GM12878 (cell line): ENCODE measurements at regions not wholly inside any gene's neighbourhood (a gene's known extent, or its start where the extent isn't known, plus 50 kb on each side); places are given as distances from the start of the nearest gene placed in this dataset.

Experiments used
- ATAC-seq: fragments of 200-7000 bp; cut with Tn5 transposase; 3 replicates; pipeline ENCODE4 v1.9.1; 2020; ENCODE audit warnings: mild to moderate bottlenecking, moderate library complexity
- BruUV-seq: library from RNA; stranded (reverse); fragments of 400-500 nt; replicated peaks from 2 replicates; lab custom pipeline; 2021; lab: Mats Ljungman, UMichigan
- CTCF ChIA-PET: fragments of 300-600 bp; sonication (Branson Sonifier 250); formaldehyde crosslinking; extraction: SDS; loops from one replicate; lab custom pipeline; 2021; ENCODE audit warnings: inconsistent platforms; lab: Yijun Ruan, JAX
- POLR2A ChIA-PET: fragments of 350-600 bp; formaldehyde crosslinking; extraction: SDS; loops from one replicate; lab custom pipeline; 2021; ENCODE audit warnings: inconsistent platforms; lab: Charles Lee
- RAD21 ChIA-PET: fragments of 300-600 bp; sonication (Branson Sonifier 250); formaldehyde crosslinking; loops from one replicate; lab custom pipeline; 2023; ENCODE audit warnings: antibody characterized with exemption; ENCODE audit not compliant: unreplicated experiment; lab: Charles Lee
- SMC1A ChIA-PET: fragments of 300-600 bp; sonication (Branson Sonifier 250); formaldehyde crosslinking; loops from one replicate; lab custom pipeline; 2023; ENCODE audit not compliant: unreplicated experiment, uncharacterized antibody; lab: Charles Lee
- DNase-seq: peaks from one replicate; pipeline ENCODE4 v3.0.0-alpha.2; 2011; ENCODE audit warnings: low read depth, low spot score
- FAIRE-seq: peaks from 3 replicates; lab custom pipeline; 2011; peaks lifted over from hg19 to GRCh38; lab: Jason Lieb, UNC
- H2AFZ ChIP-seq: 2 replicates; pipeline ENCODE4 v1.6.0; 2011; ENCODE audit warnings: low read depth, low read length, control low read depth; ENCODE audit not compliant: control insufficient read depth
- H3K27ac ChIP-seq: 2 replicates; pipeline ENCODE4 v1.5.1; 2011; ENCODE audit warnings: control low read depth; ENCODE audit not compliant: control insufficient read depth, insufficient read depth
- H3K27me3 ChIP-seq, 2 experiments: replicated peaks in 1 of 2; 2 replicates each; pipeline versions ENCODE4 v1.6.0 to v1.6.1; 2011; ENCODE audit warnings: low read length in 1 of 2; ENCODE audit not compliant: control insufficient read depth in 2 of 2, insufficient read depth in 2 of 2
- H3K36me3 ChIP-seq, 2 experiments: 2 replicates each; pipeline ENCODE4 v1.5.1; 2011; ENCODE audit warnings: low read length in 1 of 2; ENCODE audit not compliant: control insufficient read depth in 2 of 2, insufficient read depth in 2 of 2
- H3K4me1 ChIP-seq: 2 replicates; pipeline ENCODE4 v1.6.1; 2011; ENCODE audit warnings: mild to moderate bottlenecking, low read length, moderate library complexity, mixed read lengths; ENCODE audit not compliant: control insufficient read depth, insufficient read depth
- H3K4me2 ChIP-seq: 2 replicates; pipeline ENCODE4 v1.6.0; 2011; ENCODE audit warnings: control low read depth; ENCODE audit not compliant: control insufficient read depth, insufficient read depth
- H3K4me3 ChIP-seq: fragments of 200-600 bp; sonication (generic); 2 replicates; pipeline ENCODE4 v1.5.1; 2016
- H3K79me2 ChIP-seq: 2 replicates; pipeline ENCODE4 v1.6.0; 2011; ENCODE audit warnings: low read length; ENCODE audit not compliant: control insufficient read depth, insufficient read depth
- H3K9ac ChIP-seq: 2 replicates; pipeline ENCODE4 v1.8.0; 2011; ENCODE audit warnings: low read length, control low read depth, mixed read lengths; ENCODE audit not compliant: control insufficient read depth, insufficient read depth
- H3K9me3 ChIP-seq: replicated peaks from 3 replicates; pipeline ENCODE4 v1.5.1; 2011; ENCODE audit warnings: mild to moderate bottlenecking, low read length; ENCODE audit not compliant: control insufficient read depth, insufficient read depth
- H4K20me1 ChIP-seq: 2 replicates; pipeline ENCODE4 v1.6.0; 2011; ENCODE audit not compliant: control insufficient read depth, insufficient read depth
- BMI1 ChIP-seq: fragments of 450-650 bp; IDR thresholded peaks from 2 replicates; pipeline ENCODE4 v1.6.1; 2016; ENCODE audit warnings: mild to moderate bottlenecking, moderate library complexity, borderline replicate concordance
- CBX3 ChIP-seq: fragments of 200-600 bp; sonication (generic); IDR thresholded peaks from 2 replicates; pipeline ENCODE4 v1.6.1; 2016; ENCODE audit warnings: low read depth, borderline replicate concordance
- CUX1 ChIP-seq: IDR thresholded peaks from 2 replicates; pipeline ENCODE4 v1.6.1; 2012; ENCODE audit warnings: improper control_type of control experiment, low read depth, low read length; ENCODE audit not compliant: insufficient replicate concordance
- EZH2 ChIP-seq: IDR thresholded peaks from 2 replicates; pipeline ENCODE4 v1.6.1; 2012; ENCODE audit warnings: low read depth, mild to moderate bottlenecking, control low read depth, inconsistent platforms, low read length, borderline replicate concordance; ENCODE audit not compliant: control insufficient read depth
- FOXK2 ChIP-seq: fragments of 450-650 bp; IDR thresholded peaks from 2 replicates; pipeline ENCODE4 v1.6.1; 2017; ENCODE audit warnings: mild to moderate bottlenecking, moderate library complexity
- IRF4 ChIP-seq: IDR thresholded peaks from 2 replicates; pipeline ENCODE4 v1.6.1; 2011; ENCODE audit warnings: low read depth, low read length
- NFYB ChIP-seq: IDR thresholded peaks from 2 replicates; pipeline ENCODE4 v1.6.1; 2011; ENCODE audit warnings: low read depth, mild to moderate bottlenecking, low read length, improper control_type of control experiment, moderate library complexity; ENCODE audit not compliant: insufficient read depth
- RUNX3 ChIP-seq: IDR thresholded peaks from 2 replicates; pipeline ENCODE4 v1.6.1; 2012; ENCODE audit warnings: low read length, inconsistent platforms
- SIN3A ChIP-seq: IDR thresholded peaks from 2 replicates; pipeline ENCODE4 v1.6.1; 2012; ENCODE audit warnings: low read depth, low read length, improper control_type of control experiment
- SMC3 ChIP-seq: IDR thresholded peaks from 2 replicates; pipeline ENCODE4 v1.6.1; 2011; ENCODE audit warnings: low read length, improper control_type of control experiment, borderline replicate concordance
- TCF12 ChIP-seq: IDR thresholded peaks from 2 replicates; pipeline ENCODE4 v1.6.1; 2011; ENCODE audit warnings: low read depth, mild to moderate bottlenecking, low read length
- ZNF24 ChIP-seq: fragments of 450-650 bp; IDR thresholded peaks from 2 replicates; pipeline ENCODE4 v1.6.1; 2017; ENCODE audit warnings: antibody characterized with exemption, mild to moderate bottlenecking
- WGBS: methylation state at CpG from one replicate; pipeline ENCODE4 v1.1.6; 2016; ENCODE audit warnings: low lambda C conversion rate; ENCODE audit not compliant: insufficient replicate concordance, insufficient coverage; ENCODE audit errors: missing lambda C conversion rate; 5-methylcytosine and 5-hydroxymethylcytosine counted together
- in situ Hi-C: fragments of 300-500 bp; cut with MboI; formaldehyde crosslinking; loops from 9 replicates; pipeline ENCODE4 v1.14.3; 2018; ENCODE audit warnings: mixed read lengths
- intact Hi-C: fragments of 100-400 bp; cut with micrococcal nuclease; formaldehyde crosslinking; loops from one replicate; pipeline ENCODE4 v1.14.2; 2022; ENCODE audit not compliant: unreplicated experiment
- TF ChIP-seq, protein P1 (sequence below): fragments of 150-350 bp; IDR thresholded peaks from 2 replicates; pipeline ENCODE4 v1.6.1; 2016; ENCODE audit warnings: low read depth, low read length

DNA sequence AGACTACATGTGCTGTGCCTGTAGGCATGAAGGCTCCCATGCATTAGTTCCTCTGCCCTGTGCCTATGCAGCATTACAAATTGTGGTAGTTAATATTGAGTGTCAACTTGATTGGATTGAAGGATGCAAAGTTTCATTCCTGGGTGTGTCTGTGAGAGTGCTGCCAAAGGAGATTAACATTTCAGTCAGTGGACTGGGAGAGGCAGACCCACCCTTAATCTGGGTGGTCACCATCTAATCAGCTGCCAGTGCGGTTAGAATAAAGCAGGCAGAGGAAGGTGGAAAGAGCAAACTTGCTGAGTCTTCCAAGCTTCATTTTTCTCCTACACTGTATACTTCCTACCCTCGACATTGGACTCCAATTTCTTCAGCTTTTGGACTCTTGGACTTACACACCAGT lies 460.2 kb upstream of the SMIM31 start (continued):
- no peak for TF ChIP-seq CUX1
- no peak for TF ChIP-seq BMI1
- TF ChIP-seq EZH2, result no peak

GRCh38 chr4:164301430-164301829 lies 452.5 kb upstream of the SMIM31 start:
- no peak overlapping the region for H2AFZ ChIP-seq
- ChIA-PET CTCF (no interaction called here), SMC1A (no interaction called here), RAD21 (no interaction called here), POLR2A (no interaction called here)
- H3K4me1 ChIP-seq, result no peaks in the 10 kb centered on the region
- H3K4me2 ChIP-seq, result no peak overlapping the region
- intact Hi-C loops, result no loop called here
- no peaks in the 10 kb centered on the region for H3K79me2 ChIP-seq
- FAIRE-seq, result no peak
- H3K27me3 ChIP-seq, result no peaks in the 10 kb centered on the region
- ATAC-seq, result no peak
- no peaks in the 10 kb centered on the region for H3K36me3 ChIP-seq
- H3K27ac ChIP-seq, result no peak overlapping the region
- no peak overlapping the region for H3K9ac ChIP-seq
- 3% methylated on average over 3 of the region's 3 CpGs for WGBS
- H4K20me1 ChIP-seq, result no peaks in the 10 kb centered on the region
- H3K9me3 ChIP-seq, result no peaks in the 10 kb centered on the region
- no peak for DNase-seq
- H3K4me3 ChIP-seq, result no peak overlapping the region
- BruUV-seq, result no TSS peak
- in situ Hi-C loops, result no loop called here
- TF ChIP-seq CBX3 (no peak), IRF4 (no peak), SMC3 (no peak), NFYB (no peak), ZNF24 (no peak), TCF12 (no peak), FOXK2 (no peak), SIN3A (no peak), RUNX3 (no peak)
- TF ChIP-seq, protein P1, sequence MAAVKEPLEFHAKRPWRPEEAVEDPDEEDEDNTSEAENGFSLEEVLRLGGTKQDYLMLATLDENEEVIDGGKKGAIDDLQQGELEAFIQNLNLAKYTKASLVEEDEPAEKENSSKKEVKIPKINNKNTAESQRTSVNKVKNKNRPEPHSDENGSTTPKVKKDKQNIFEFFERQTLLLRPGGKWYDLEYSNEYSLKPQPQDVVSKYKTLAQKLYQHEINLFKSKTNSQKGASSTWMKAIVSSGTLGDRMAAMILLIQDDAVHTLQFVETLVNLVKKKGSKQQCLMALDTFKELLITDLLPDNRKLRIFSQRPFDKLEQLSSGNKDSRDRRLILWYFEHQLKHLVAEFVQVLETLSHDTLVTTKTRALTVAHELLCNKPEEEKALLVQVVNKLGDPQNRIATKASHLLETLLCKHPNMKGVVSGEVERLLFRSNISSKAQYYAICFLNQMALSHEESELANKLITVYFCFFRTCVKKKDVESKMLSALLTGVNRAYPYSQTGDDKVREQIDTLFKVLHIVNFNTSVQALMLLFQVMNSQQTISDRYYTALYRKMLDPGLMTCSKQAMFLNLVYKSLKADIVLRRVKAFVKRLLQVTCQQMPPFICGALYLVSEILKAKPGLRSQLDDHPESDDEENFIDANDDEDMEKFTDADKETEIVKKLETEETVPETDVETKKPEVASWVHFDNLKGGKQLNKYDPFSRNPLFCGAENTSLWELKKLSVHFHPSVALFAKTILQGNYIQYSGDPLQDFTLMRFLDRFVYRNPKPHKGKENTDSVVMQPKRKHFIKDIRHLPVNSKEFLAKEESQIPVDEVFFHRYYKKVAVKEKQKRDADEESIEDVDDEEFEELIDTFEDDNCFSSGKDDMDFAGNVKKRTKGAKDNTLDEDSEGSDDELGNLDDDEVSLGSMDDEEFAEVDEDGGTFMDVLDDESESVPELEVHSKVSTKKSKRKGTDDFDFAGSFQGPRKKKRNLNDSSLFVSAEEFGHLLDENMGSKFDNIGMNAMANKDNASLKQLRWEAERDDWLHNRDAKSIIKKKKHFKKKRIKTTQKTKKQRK, result no peak
